HG03558 (cell line): ENCODE measurements at regions not wholly inside any gene's neighbourhood (a gene's known extent, or its start where the extent isn't known, plus 50 kb on each side); places are given as distances from the start of the nearest gene placed in this dataset.

Experiments used
- ATAC-seq: cut with Tn5 transposase; IDR thresholded peaks from one replicate; pipeline ENCODE4 v1.9.1; 2021; ENCODE audit warnings: moderate number of reproducible peaks; ENCODE audit not compliant: unreplicated experiment; ENCODE audit errors: extremely low read depth

DNA sequence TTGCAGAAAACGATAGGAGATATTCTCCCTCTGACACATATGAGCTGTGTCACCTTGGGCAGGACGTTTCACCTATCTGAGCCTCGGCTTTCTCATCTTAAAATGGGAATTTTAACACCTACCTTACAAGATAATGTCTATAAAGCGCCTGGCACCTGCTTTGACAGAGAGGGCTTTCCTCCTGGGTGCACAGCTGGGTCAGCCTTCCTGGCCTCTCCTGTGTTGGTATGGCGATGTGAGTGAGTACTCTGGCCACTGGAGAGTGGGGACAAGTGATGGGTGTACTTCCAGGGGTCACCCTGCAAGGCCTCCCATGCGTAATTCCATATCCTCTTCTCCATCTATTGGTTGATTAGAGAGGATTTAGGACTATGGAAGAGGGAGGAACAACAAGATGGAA, 113.1 kb upstream of the SMIM23 start:
- no peak for ATAC-seq

DNA sequence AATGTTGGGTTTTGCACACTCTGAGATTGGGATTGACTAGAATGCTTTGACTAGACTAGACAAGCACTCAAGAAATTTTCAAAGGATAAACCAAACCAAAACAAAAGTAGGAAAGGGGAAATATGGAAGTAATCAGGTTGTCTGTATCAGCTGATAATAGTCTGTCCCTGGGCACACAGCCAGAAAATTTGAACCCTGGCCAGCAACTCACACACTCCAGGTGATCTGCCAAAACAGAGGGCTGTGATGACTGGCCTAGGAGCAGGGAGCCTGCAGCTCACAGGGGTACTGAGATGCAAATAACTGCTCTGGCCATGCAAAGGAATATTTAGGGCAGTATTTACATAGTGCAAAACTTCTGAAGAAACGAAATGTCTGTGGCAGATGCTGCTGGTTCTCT, 112.3 kb upstream of the SMIM23 start:
- no peak for ATAC-seq

DNA sequence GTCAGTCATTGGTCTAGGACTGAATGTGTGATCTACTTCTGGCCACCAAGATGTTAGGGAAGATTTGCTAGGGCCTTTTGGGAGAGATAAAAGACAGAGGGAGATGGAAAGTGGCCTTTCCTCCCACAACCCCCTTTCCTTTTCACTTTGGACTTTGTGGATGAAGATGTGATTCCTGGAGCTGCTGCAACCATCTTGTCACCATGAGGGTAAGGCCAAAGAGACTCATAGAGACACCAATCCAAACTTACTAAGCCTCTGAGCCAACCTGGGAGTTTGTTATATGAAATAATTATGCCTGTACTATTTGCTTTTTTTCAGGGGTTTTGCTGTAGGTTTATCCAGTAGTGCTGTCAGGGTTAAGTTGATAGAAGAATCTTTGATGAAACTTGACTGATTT, 111.8 kb upstream of the SMIM23 start:
- ATAC-seq, result no peak

DNA sequence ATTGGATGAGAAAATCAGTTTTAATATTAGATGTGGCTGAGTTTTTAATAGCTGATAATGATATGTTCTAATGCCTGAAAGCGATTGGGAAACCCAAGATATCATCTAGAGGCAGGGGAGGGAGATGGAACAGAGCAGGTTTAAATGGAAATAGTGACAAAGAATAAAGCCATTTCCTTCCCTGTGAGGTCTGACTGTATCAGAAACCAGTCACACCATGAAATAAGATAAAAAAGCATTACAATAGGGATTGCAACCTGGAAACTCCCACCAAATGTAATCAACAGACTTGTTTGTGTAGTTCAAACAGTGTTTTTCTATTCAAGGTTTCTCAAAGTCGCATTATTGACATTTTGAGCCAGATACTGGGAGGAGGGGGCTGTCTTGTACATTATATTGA, 110.1 kb upstream of the SMIM23 start:
- ATAC-seq, result no peak

DNA sequence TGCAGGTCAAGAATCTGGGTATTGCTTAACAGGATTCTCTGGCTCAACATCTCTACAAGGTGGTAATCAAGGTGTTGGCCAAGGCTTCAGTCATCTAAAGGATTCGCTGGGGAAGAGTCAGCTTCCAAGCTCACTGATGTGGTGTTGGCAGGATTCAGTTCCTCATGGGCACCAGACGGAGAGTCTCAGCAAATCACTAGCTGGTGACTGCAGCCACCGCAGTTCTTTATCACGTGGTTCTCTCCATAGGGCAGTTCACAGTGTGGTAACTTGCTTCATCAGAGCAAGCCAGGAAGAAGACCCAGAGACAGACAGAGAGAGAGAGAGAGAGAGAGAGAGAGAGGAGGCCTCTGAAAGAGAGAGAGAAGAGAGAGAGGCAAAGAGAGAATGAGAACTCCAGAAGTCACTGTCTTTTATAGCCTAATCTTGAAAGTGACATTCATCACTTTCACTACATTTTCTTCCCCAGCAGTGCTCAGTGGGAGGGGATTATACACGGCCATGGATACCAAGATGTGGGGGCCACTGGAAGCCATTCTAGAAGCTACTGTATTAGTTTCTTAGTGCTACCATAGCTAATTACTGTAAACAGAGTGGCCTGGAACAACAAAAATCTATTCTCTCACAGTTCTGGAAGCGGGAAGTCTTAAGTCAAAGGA, 109.2 kb upstream of the SMIM23 start:
- ATAC-seq, result no peak

DNA sequence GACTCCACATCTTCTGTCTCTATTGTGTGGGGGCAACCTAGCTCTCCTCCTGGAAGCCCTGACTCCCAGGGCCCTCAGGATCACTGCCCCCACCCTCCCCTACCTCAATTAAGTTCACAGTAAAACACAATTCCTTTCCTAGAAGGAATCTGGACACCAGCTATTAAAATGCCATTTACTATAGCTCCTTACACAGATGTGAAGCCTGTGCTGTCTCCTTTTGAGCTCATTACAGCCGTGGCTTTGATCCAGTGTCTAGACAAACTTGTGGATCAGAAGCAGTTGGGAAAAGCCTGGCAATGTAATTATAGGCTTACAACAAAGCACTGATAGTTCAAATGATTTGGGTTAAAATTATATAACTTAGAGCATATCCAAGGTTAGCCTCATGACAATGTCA, 107.0 kb upstream of the SMIM23 start:
- ATAC-seq, result no peak

DNA sequence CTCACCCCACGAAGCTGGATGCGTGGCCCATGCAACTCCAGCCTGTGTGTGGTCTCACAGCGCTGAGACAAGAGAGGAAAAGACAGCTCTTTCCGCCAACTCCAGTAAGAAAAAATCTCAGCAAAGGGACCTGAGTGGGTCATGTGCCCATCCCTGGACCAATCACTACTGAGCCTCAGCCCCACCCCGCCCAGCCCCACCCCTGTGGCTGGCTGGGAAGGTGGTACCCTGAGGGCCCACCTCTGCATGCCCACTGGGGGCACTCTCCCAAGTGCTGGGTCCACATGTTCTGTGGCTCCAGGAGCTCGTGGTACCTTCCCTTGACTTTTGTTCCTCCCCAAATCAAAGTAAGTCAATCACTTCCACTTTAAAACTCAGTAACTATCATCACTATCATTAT, 105.1 kb upstream of the SMIM23 start:
- no peak for ATAC-seq

DNA sequence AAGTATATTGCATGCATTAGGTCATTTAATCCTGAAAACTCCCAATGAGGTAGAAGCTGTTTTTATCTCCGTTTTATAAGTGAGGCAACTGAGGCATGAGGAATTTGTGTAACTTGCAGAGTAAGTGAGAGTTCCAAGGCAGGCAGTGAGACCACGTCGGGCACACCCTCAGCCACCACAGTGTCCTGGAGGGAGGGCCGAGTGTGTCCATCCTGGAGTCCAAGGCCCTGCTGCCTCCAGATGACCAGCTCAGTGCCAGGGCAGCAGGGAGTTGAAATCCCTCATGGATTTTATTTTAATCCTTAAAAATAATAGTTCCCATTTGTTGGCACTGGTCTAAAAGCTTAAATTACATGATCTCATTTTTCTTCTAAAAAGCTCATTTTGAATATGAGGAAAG, 104.6 kb upstream of the SMIM23 start:
- no peak for ATAC-seq

DNA sequence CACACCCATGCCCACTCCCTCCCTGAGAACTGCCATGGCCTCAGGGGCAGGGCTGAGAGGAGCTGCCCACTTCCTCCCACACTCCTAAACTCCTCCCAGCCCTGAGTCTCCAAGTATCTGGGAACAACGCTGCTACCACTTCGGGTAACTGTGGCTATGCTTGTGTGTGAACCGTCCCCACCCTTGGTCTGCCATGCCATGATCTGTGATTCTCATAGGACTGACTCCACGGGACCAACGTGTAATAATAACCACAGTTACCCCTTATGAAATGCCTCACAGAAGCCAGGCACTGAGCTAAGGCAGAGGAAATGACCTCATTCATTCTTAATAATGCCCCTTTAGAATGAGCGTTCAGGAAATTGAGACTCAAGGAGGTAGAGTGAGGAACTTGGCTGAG, 103.9 kb upstream of the SMIM23 start:
- no peak for ATAC-seq

DNA sequence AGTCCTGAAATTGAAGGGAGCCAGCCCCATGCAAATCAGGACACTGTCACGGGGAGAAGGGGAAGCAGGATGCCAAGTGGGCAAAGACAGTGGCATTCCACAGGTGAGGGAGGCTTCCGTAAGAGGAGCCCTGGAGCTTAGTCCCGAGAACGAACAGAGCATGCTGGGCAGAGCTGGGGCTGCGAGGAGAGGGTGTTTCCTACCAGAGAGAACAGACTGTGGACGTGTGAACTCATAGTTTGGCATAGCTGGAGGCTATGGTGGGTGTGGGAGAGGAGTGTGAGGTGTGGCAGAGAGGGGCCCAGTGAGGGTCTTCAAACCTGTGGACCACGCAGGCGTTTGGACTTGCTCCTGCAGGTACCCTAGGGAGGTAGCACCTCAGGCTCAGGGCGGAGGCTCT, 102.8 kb upstream of the SMIM23 start:
- ATAC-seq, result no peak

DNA sequence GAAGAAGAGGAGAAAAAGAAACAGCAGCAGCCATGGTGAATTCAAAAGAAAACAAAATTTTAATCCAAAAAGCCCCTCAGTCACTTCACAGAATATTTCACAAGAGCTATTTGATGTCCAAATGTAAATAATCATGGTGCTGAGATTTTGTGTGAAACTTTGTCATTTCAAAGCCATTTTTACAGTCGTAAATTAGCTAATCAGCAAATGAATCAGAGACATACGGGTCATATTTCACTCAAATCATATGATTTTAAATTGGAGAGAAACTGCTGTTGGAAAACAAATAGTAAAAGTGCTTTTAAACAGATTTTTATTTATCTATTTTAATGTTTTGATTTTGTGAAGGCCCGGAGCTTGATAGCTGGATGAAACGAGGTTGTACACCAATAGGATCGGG, 101.4 kb upstream of the SMIM23 start:
- ATAC-seq, result no peak

DNA sequence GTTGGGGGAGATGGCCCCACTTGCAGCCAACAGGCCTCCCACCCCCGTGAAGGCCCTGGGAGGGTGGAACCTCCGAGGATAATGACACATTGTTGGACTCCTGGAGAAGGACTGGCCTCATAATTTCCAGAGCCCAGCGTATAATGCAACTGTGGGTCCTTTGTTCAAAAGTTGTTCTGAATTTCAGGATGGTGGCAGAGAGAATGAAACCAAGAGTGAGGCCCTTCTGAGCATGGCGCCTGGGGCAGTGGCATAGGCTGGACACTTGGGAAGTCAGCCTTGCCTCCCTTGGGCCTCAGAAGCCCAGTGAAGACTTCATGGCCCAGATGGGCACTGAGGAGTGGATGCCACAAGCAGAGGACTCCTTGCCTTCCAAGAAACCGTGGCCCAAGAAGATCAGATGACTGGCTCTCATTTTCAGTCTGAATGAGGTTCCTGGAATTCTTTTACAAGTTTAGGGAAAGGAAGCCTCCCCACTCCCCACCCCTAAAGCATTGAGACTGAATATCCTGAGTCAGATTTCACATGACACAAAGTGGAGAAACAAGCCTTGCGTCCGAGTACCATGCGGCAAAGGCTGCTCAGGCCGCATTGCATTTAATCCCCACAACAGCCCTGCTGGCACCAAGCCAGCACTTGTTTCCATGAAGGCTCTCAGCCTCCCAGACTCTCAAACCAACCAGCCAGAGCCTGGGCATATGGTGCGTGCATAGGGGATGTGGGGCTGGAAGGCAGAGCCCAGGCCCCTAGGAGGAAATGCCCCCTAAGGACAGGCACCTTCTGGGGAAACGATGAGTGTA, 96.7 kb upstream of the SMIM23 start:
- no peak for ATAC-seq

DNA sequence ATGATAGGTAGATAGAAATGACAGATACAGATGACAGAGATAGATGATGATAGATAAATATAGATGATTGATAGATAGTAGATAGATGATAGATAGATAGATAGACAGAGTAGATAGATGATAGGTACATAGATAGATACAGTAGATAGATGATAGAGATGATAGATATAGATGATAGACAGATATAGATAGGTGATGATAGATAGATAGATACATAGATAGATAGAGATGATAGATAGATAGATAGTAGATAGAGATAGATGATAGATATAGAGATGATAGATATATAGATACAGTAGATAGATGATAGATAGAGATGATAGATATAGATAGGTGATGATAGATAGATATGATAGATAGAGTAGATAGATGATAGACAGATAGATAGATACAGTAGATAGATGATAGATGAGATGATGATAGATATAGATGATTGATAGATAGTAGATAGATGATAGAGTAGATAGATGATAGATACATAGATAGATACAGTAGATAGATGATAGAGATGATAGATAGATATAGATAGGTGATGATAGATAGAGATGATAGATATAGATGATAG, 95.7 kb upstream of the SMIM23 start:
- no peak for ATAC-seq

DNA sequence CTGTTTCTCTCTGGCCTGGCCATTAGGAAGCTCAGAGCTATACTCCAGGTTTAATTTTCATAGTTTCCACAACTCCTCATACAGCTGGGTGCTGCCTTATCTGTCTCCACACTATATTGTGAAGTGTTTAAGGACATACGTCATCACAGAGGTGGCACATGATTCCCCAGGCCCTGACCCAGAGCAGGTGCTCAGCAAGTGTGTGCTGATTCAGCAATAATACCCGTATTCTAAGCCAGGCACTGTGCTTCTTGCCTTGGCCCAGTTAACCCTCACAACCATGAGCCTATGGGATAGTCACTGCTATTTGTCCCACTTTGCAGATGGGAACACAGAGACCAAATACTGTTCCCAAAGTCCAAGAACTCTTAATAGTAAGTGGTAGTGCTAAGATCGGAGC, 93.5 kb upstream of the SMIM23 start:
- ATAC-seq, result no peak

DNA sequence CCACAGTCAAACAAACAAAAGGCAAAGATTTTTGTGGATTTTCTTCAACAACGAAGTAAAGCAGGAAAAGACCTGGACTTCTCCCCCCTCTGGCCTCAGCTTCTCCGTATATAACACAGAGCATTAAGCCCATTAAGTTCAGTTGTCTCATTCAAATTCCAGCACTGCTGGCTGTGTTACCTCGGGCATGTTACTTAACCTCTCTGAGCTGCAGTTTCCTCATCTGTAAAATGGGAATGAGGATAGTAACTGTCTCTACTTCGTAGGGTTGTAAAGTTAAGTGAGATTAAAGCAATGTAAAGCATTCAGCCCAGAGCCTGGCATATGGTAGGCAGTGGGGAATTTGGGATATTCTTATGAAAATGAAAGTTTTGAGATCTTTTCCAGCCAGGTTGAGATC, 92.7 kb upstream of the SMIM23 start:
- no peak for ATAC-seq

DNA sequence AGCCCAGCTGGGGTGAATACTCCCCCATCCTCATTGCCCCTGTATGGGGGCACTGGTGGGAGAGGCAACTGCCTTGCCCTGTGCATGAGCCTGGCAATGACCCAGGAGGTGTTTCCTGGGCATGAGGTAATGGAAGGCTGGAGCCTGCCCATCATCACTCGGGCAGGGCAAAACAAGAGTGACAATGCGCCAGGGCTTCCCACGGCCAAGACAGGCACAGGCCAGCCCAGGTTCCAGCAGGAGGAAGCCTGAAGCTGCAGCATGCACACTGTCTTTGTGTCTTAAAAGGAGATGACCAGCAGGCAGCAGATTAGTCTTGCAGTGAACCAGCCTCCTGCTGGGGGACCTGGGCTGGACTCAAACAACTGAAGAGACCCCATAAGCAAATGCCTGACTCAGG, 92.2 kb upstream of the SMIM23 start:
- ATAC-seq, result no peak

DNA sequence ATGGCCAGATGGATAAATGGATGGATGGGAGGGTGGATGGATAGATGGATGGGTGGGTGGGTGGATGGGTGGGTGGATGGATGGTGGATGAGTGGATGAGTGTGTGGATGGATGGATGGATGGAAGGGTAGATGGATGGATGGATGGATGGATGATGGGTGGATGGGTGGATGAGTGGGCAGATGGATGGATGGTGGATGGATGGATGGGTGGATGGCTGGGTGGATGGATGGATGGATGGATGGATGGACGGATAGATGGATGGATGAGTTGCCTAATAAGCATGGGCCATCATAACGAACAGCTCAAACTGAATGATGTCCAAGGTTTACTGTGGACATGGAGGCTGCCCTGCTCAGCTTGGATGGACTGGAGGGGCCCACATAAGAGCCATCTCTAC, 89.8 kb upstream of the SMIM23 start:
- ATAC-seq, result no peak

DNA sequence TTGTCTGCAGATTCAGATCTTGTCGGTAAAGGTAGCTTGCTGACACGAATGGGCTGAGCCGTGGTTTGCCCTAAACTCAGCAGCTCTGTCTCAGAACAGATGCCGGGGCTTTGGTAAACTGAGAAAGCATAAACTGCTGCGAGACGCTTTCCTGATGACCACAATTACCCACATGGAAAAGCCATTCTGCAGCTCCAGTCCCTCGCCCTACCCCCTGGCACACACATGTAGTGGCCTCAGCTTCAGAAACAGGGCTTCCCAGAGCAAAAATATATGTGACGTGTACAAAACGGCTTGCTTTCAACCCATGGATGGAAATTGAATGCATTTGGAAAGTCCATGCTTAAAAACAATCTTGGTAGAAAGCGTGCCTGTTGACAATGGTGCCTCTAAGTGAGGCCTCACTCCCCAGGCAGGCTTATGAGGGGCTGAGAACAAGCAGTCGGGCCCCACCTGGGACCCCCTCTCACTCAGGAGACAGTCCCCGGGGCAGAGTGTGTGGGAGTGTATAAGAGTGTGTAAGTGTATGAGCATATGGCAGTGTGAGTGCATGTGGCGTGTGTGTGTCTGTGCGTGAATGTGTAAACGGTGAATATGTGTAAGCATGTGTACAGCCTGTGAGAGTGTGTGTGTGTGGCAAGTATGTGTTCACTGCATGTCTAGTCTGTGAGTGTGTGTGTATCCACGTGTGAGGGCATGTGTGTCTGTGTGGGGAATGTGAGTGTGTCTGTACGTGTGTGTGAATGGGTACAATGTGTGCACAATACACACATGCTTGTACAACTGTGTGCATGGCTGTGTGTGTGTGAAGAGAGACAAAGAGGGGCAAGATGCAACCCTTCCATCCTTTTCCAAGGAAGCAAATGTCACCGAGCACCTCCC, 88.2 kb upstream of the SMIM23 start:
- no peak for ATAC-seq

DNA sequence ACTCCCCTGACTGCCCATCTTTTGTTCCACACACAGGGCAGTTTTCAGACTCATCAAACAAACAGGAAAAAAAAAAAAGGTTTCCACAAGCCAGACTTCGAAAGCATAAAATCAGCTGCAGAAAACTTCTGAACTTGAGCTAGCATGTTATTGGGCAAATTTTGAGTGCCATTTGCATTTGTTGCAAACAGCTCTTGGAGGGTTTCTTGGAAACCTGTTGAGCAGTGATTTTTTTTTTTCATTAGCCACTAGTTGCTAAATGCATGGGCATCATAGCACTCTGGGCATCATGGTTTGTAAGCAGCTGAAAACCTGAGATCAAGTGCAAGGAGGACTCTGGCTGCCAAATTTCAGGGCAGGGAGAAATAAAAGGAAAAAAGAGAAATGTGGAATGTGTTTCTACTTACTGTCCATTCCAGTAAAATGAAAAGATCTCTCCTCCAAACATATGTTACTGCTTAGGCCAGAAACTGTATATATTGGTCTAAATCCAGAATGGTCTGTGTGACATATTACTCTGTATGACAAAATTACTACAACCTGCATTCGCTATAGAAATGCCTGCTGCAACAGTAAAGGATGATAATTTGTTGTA, 85.2 kb upstream of the SMIM23 start:
- no peak for ATAC-seq

DNA sequence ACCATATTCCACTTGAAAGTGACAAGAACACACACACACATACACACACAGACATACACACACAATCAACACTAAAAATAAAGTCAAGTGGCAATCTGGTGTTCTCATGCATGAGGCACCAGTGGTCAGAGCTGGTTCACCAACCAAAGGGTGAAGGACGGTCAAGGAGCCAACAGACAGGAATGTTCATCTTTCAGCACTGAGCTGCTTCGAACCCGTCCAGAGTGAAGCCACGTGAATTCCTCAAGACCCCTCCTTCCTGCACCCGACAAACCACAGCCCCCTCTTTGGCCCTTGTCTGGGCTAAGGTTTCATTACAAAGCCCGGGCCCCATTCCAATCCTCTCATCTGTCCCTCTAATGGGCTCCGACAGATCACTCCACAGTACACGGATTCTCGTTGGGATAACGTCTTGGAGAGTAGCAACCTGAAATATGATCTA, 84.5 kb upstream of the SMIM23 start:
- no peak for ATAC-seq
